Keratinocyte (primary cell): ENCODE measurements at regions not wholly inside any gene's neighbourhood (a gene's known extent, or its start where the extent isn't known, plus 50 kb on each side); places are given as distances from the start of the nearest gene placed in this dataset.

Source experiments
- DNase-seq: peaks from one replicate; pipeline ENCODE4 v3.0.0-alpha.2; 2011; ENCODE audit warnings: low read depth, missing footprints, low spot score
- FAIRE-seq: peaks from 2 replicates; lab custom pipeline; 2011; peaks lifted over from hg19 to GRCh38; lab: Jason Lieb, UNC
- H2AFZ ChIP-seq: 2 replicates; pipeline ENCODE4 v1.6.0; 2012; ENCODE audit warnings: low read length, control low read depth, inconsistent platforms; ENCODE audit not compliant: control insufficient read depth
- H3K27ac ChIP-seq: 2 replicates; pipeline ENCODE4 v1.5.1; 2011; ENCODE audit warnings: low read length; ENCODE audit not compliant: control insufficient read depth, insufficient read depth
- H3K27me3 ChIP-seq: 3 replicates; pipeline ENCODE4 v1.6.0; 2011; ENCODE audit warnings: low read length; ENCODE audit not compliant: control insufficient read depth, insufficient read depth; ENCODE audit errors: extremely low read depth
- H3K36me3 ChIP-seq, 2 experiments: 2 replicates in 1 of 2; 3 replicates in 1 of 2; pipeline ENCODE4 v1.5.1; 2011; ENCODE audit warnings: low read length in 2 of 2, mild to moderate bottlenecking in 1 of 2; ENCODE audit not compliant: control insufficient read depth in 2 of 2, insufficient read depth in 2 of 2; ENCODE audit errors: extremely low read depth in 1 of 2
- H3K4me1 ChIP-seq: 3 replicates; pipeline ENCODE4 v1.5.1; 2011; ENCODE audit warnings: low read length; ENCODE audit not compliant: control insufficient read depth, insufficient read depth; ENCODE audit errors: extremely low read depth
- H3K4me2 ChIP-seq: 3 replicates; pipeline ENCODE4 v1.6.0; 2011; ENCODE audit warnings: low read depth, low read length; ENCODE audit not compliant: control insufficient read depth, insufficient read depth; ENCODE audit errors: extremely low read depth
- H3K4me3 ChIP-seq, 3 experiments: fragments of 200-600 bp in 1 of 3; sonication (generic) in 1 of 3; 2 replicates in 2 of 3; 3 replicates in 1 of 3; pipeline ENCODE4 v1.5.1; 2011 to 2016; ENCODE audit warnings: low read length in 3 of 3, mild to moderate bottlenecking in 3 of 3, control low read depth in 2 of 3, inconsistent platforms in 1 of 3, low read depth in 1 of 3, mixed read lengths in 1 of 3, mixed run types in 1 of 3, moderate library complexity in 1 of 3; ENCODE audit not compliant: control insufficient read depth in 2 of 3, insufficient read depth in 2 of 3; ENCODE audit errors: extremely low read depth in 1 of 3
- H3K79me2 ChIP-seq: 2 replicates; pipeline ENCODE4 v1.6.0; 2012; ENCODE audit warnings: low read length; ENCODE audit not compliant: control insufficient read depth, insufficient read depth
- H3K9ac ChIP-seq: 3 replicates; pipeline ENCODE4 v1.6.0; 2011; ENCODE audit warnings: low read length; ENCODE audit not compliant: control insufficient read depth, insufficient read depth; ENCODE audit errors: extremely low read depth
- H3K9me1 ChIP-seq: 3 replicates; pipeline ENCODE4 v1.6.0; 2011; ENCODE audit warnings: low read length; ENCODE audit not compliant: control insufficient read depth, insufficient read depth; ENCODE audit errors: extremely low read depth
- H3K9me3 ChIP-seq: 2 replicates; pipeline ENCODE4 v1.5.1; 2012; ENCODE audit warnings: low read depth, low read length; ENCODE audit not compliant: control insufficient read depth
- H4K20me1 ChIP-seq: 3 replicates; pipeline ENCODE4 v1.6.0; 2011; ENCODE audit warnings: low read length; ENCODE audit not compliant: control insufficient read depth, insufficient read depth; ENCODE audit errors: extremely low read depth
- CTCF ChIP-seq, 3 experiments: IDR thresholded peaks in 1 of 3; conservative IDR thresholded peaks in 1 of 3; optimal IDR thresholded peaks in 1 of 3; 2 replicates in 2 of 3; 3 replicates in 1 of 3; pipeline versions ENCODE3 to v1.5.1; 2011; ENCODE audit warnings: low read length in 3 of 3, mild to moderate bottlenecking in 3 of 3, moderate library complexity in 2 of 3, control low read depth in 1 of 3, inconsistent platforms in 1 of 3; ENCODE audit not compliant: insufficient read depth in 2 of 3; ENCODE audit errors: extremely low read depth in 1 of 3
- EZH2 ChIP-seq: IDR thresholded peaks from one replicate; pipeline ENCODE4 v1.6.1; 2012; ENCODE audit warnings: inconsistent platforms, mild to moderate bottlenecking, low read length, moderate library complexity
- dilution Hi-C: fragments of 300-500 bp; cut with MboI; formaldehyde crosslinking; loops from one replicate; pipeline ENCODE4 v1.7.0; 2020; ENCODE audit warnings: low sequenced_read_pairs; ENCODE audit not compliant: extremely low pct_ligation_motif_present

- Histone ChIP-seq H3K27ac (no peak overlapping the region), H2AFZ (no peak overlapping the region), H3K4me1 (no peaks in the 10 kb centered on the region), H3K36me3 (no peaks in the 10 kb centered on the region), H3K4me3 (peak overlapping the region; percentile 14 to 36 (median 31)), H3K27me3 (peaks cover 43% of the 10 kb centered on the region), H4K20me1 (no peaks in the 10 kb centered on the region), H3K9ac (no peak overlapping the region), H3K9me3 (no peaks in the 10 kb centered on the region), H3K79me2 (no peaks in the 10 kb centered on the region), H3K4me2 (peak overlapping the region; percentile 76), H3K9me1 (no peaks in the 10 kb centered on the region)
- TF ChIP-seq EZH2 (peak; percentile 95), CTCF (optimal IDR thresholded peaks at IDR 0.05 in 1 of 3, IDR thresholded peaks at IDR 0.05 in 1 of 3, conservative IDR thresholded peaks at IDR 0.05 in 1 of 3; ENCODE audit: extremely low read depth in 1 of 3, insufficient read depth in 2 of 3, low read length in 3 of 3) (no peak)
- dilution Hi-C loops: no loop called here
- FAIRE-seq (no peak), DNase-seq (no peak)
These were observed 296.1 kb downstream of the TFAP2C start for GRCh38 chr20:56925082-56925830.

- TF ChIP-seq CTCF (optimal IDR thresholded peaks at IDR 0.05 in 1 of 3, IDR thresholded peaks at IDR 0.05 in 1 of 3, conservative IDR thresholded peaks at IDR 0.05 in 1 of 3; ENCODE audit: extremely low read depth in 1 of 3, insufficient read depth in 2 of 3, low read length in 3 of 3) (no peak), EZH2 (no peak)
- no peak for FAIRE-seq
- Histone ChIP-seq H3K27ac (no peak overlapping the region), H3K9me1 (no peaks in the 10 kb centered on the region), H4K20me1 (no peaks in the 10 kb centered on the region), H2AFZ (no peak overlapping the region), H3K4me1 (no peaks in the 10 kb centered on the region), H3K9ac (no peak overlapping the region), H3K27me3 (peaks cover 43% of the 10 kb centered on the region), H3K36me3 (no peaks in the 10 kb centered on the region), H3K9me3 (no peaks in the 10 kb centered on the region), H3K4me3 (peak overlapping the region in 2 of 3 experiments; percentile 31 to 36), H3K79me2 (no peaks in the 10 kb centered on the region), H3K4me2 (peak overlapping the region; percentile 76)
- dilution Hi-C loops: no loop called here
- DNase-seq: no peak
These were observed 296.7 kb downstream of the TFAP2C start for GRCh38 chr20:56925831-56926170.
